ENCODE measurements at regions not wholly inside any gene's neighbourhood (a gene's known extent, or its start where the extent isn't known, plus 50 kb on each side); places are given as distances from the start of the nearest gene placed in this dataset.

- TF ChIP-seq CTCF (conservative IDR thresholded peaks at IDR 0.05; ENCODE audit: low read depth, low read length), result no peak
- TF ChIP-seq EZH2 (IDR thresholded peaks at IDR 0.05; ENCODE audit: low read length, unreplicated experiment), result no peak
Measured at GRCh38 chr12:127548123-127548553, 718.8 kb upstream of the TMEM132C start.

All from PC-3 (cell line).